Colonic mucosa (tissue), 4 donors: ENCODE measurements at regions not wholly inside any gene's neighbourhood (a gene's known extent, or its start where the extent isn't known, plus 50 kb on each side); places are given as distances from the start of the nearest gene placed in this dataset.

Experiments used
- DNase-seq: peaks from one replicate; pipeline ENCODE4 v3.0.0-alpha.2; 2020
- H3K27ac ChIP-seq: fragments of 200-600 bp; one replicate; pipeline ENCODE4 v1.8.0; 2021
- H3K27me3 ChIP-seq: fragments of 200-600 bp; one replicate; pipeline ENCODE4 v1.8.0; 2021
- H3K36me3 ChIP-seq: fragments of 200-600 bp; one replicate; pipeline ENCODE4 v1.8.0; 2021
- H3K4me1 ChIP-seq: fragments of 200-600 bp; one replicate; pipeline ENCODE4 v1.8.0; 2021; ENCODE audit warnings: mild to moderate bottlenecking
- H3K4me3 ChIP-seq: fragments of 200-600 bp; one replicate; pipeline ENCODE4 v1.8.0; 2021
- H3K9ac ChIP-seq, 2 donors: one replicate each; pipeline ENCODE4 v1.7.0; 2013; ENCODE audit warnings: control low read depth in 2 of 2, low read depth in 2 of 2, low read length in 2 of 2
- H3K9me3 ChIP-seq: fragments of 200-600 bp; one replicate; pipeline ENCODE4 v1.8.0; 2021
- CTCF ChIP-seq: fragments of 200-600 bp; IDR thresholded peaks from one replicate; pipeline ENCODE4 v1.8.0; 2022; ENCODE audit warnings: antibody characterized with exemption, mild to moderate bottlenecking
- intact Hi-C: fragments of 100-400 bp; cut with DNase I; formaldehyde crosslinking; loops from one replicate; pipeline ENCODE4 v1.14.1; 2022
- donor health status: healthy.
- donor health status: DM: no; HTN: no; CAD: no.
- donor health status: DM: no; HTN: no; CAD: no.

GRCh38 chr2:139214801-139215200 lies 434.6 kb upstream of the NXPH2 start:
- H3K36me3 ChIP-seq, result no peaks in the 10 kb centered on the region
- no peak for TF ChIP-seq CTCF
- no peak overlapping the region for H3K27ac ChIP-seq
- H3K4me1 ChIP-seq, result no peaks in the 10 kb centered on the region
- no peak overlapping the region for H3K9ac ChIP-seq
- no peaks in the 10 kb centered on the region for H3K27me3 ChIP-seq
- H3K9me3 ChIP-seq, result no peaks in the 10 kb centered on the region
- H3K4me3 ChIP-seq, result no peak overlapping the region
- no peak for DNase-seq
- intact Hi-C loops, result no loop called here

- no peak for DNase-seq
- Histone ChIP-seq H3K27me3 (no peaks in the 10 kb centered on the region), H3K9ac (no peak overlapping the region), H3K27ac (no peak overlapping the region), H3K4me1 (no peaks in the 10 kb centered on the region), H3K36me3 (no peaks in the 10 kb centered on the region), H3K9me3 (no peaks in the 10 kb centered on the region), H3K4me3 (no peak overlapping the region)
- intact Hi-C loops, result no loop called here
- TF ChIP-seq CTCF, result no peak
Measured at GRCh38 chr2:139209586-139209985, 429.4 kb upstream of the NXPH2 start.

GRCh38 chr2:139201516-139201915 lies 421.3 kb upstream of the NXPH2 start:
- intact Hi-C loops, result no loop called here
- no peak overlapping the region for H3K4me3 ChIP-seq
- no peak for TF ChIP-seq CTCF
- H3K27me3 ChIP-seq, result no peaks in the 10 kb centered on the region
- no peak overlapping the region for H3K27ac ChIP-seq
- no peaks in the 10 kb centered on the region for H3K9me3 ChIP-seq
- no peak for DNase-seq
- H3K36me3 ChIP-seq, result no peaks in the 10 kb centered on the region
- H3K4me1 ChIP-seq, result no peaks in the 10 kb centered on the region
- no peak overlapping the region for H3K9ac ChIP-seq

- TF ChIP-seq CTCF, result no peak
Measured at GRCh38 chr2:139196754-139197153, 416.6 kb upstream of the NXPH2 start.

GRCh38 chr2:139194546-139194945 lies 414.4 kb upstream of the NXPH2 start:
- no peaks in the 10 kb centered on the region for H3K9me3 ChIP-seq

More at GRCh38 chr2:139196754-139197153, 416.6 kb upstream of the NXPH2 start:
- no peaks in the 10 kb centered on the region for H3K9me3 ChIP-seq
- no peaks in the 10 kb centered on the region for H3K36me3 ChIP-seq
- intact Hi-C loops, result no loop called here
- no peak overlapping the region for H3K27ac ChIP-seq
- no peak overlapping the region for H3K4me3 ChIP-seq
- no peaks in the 10 kb centered on the region for H3K27me3 ChIP-seq
- H3K4me1 ChIP-seq, result no peaks in the 10 kb centered on the region
- H3K9ac ChIP-seq, result no peak overlapping the region
- no peak for DNase-seq

More at GRCh38 chr2:139194546-139194945, 414.4 kb upstream of the NXPH2 start:
- DNase-seq, result no peak
- intact Hi-C loops, result no loop called here
- H3K27me3 ChIP-seq, result no peaks in the 10 kb centered on the region
- H3K4me1 ChIP-seq, result no peaks in the 10 kb centered on the region
- H3K4me3 ChIP-seq, result no peak overlapping the region
- H3K9ac ChIP-seq, result no peak overlapping the region
- TF ChIP-seq CTCF, result no peak
- no peaks in the 10 kb centered on the region for H3K36me3 ChIP-seq
- H3K27ac ChIP-seq, result no peak overlapping the region
